Stimulated activated memory B cell treated with anti-CD40 and anti-IgM and Interleukin-4, amounts not matched to agents 10 μg/mL and 1 μg/mL and 100 μg/mL, for 72 hours (primary cell): ENCODE measurements at regions not wholly inside any gene's neighbourhood (a gene's known extent, or its start where the extent isn't known, plus 50 kb on each side); places are given as distances from the start of the nearest gene placed in this dataset.

Experiments
- ATAC-seq: fragments of 150-1000 bp; cut with Tn5 transposase; 2 replicates; pipeline ENCODE4 v1.10.0; 2021
- H3K27ac Mint-ChIP-seq: one replicate; pipeline ENCODE4 v1.8.0; 2022; ENCODE audit warnings: mild to moderate bottlenecking, mixed read lengths
- H3K27me3 Mint-ChIP-seq: one replicate; pipeline ENCODE4 v1.8.0; 2022; ENCODE audit warnings: mixed read lengths
- H3K36me3 Mint-ChIP-seq: one replicate; pipeline ENCODE4 v1.8.0; 2022; ENCODE audit warnings: mixed read lengths
- H3K4me1 Mint-ChIP-seq: one replicate; pipeline ENCODE4 v1.8.0; 2022; ENCODE audit warnings: mixed read lengths
- H3K4me3 Mint-ChIP-seq: one replicate; pipeline ENCODE4 v1.8.0; 2022; ENCODE audit warnings: mild to moderate bottlenecking, moderate library complexity, mixed read lengths
- H3K9me3 Mint-ChIP-seq: one replicate; pipeline ENCODE4 v1.8.0; 2022; ENCODE audit warnings: mixed read lengths

- H3K36me3 Mint-ChIP-seq: no peaks in the 10 kb centered on the region
- no peak overlapping the region for H3K27ac Mint-ChIP-seq
- peak; percentile 24 for ATAC-seq
- H3K4me1 Mint-ChIP-seq: no peaks in the 10 kb centered on the region
- H3K27me3 Mint-ChIP-seq: no peaks in the 10 kb centered on the region
- peaks cover 3% of the 10 kb centered on the region for H3K9me3 Mint-ChIP-seq
- H3K4me3 Mint-ChIP-seq: no peak overlapping the region
Observed at GRCh38 chr9:73680831-73681230, 529.2 kb downstream of the ANXA1 start.

GRCh38 chr9:73682789-73683188 lies 531.1 kb downstream of the ANXA1 start:
- no peak for ATAC-seq
- no peaks in the 10 kb centered on the region for H3K4me1 Mint-ChIP-seq

DNA sequence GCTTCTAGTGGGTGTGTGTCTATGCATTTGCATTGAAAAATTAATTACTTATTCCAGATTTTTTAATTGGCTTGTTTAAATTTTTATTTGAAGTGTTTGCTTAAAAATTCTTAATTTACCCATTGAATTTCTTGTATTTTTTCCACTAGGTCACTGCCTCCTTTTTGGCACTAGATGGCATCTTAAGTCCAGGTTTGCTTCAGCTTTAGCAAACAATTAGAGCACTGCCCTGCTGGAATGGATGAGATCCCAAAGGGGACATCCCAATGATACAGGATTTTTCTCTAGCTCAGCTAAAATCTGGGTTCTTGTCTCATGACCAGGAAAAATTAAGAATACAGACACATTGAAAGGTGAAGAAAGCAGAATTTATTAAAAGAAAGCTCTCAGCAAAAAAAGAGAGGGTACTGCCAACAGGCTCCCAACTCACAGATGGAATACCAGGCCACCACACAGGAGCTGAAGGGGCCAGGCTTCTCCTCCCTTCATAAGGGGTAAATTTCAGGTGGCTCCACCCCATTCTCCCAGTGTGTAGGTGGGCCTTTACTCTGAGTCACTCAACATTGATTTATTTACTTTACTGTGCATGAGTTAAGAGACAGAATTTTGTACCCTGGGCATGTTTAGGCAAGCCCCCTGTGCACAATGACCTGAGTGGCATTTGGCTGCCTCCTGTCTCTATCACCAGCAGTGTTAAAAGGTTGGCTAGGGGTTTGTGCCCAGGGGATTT lies 532.4 kb downstream of the ANXA1 start:
- Mint-ChIP-seq H3K27ac (no peak overlapping the region), H3K4me3 (no peak overlapping the region), H3K9me3 (peaks cover 3% of the 10 kb centered on the region), H3K27me3 (no peaks in the 10 kb centered on the region), H3K4me1 (no peaks in the 10 kb centered on the region), H3K36me3 (no peaks in the 10 kb centered on the region)
- no peak for ATAC-seq

More at GRCh38 chr9:73682789-73683188, 531.1 kb downstream of the ANXA1 start:
- peaks cover 3% of the 10 kb centered on the region for H3K9me3 Mint-ChIP-seq
- H3K27ac Mint-ChIP-seq: no peak overlapping the region
- H3K36me3 Mint-ChIP-seq: no peaks in the 10 kb centered on the region
- no peaks in the 10 kb centered on the region for H3K27me3 Mint-ChIP-seq
- no peak overlapping the region for H3K4me3 Mint-ChIP-seq

DNA sequence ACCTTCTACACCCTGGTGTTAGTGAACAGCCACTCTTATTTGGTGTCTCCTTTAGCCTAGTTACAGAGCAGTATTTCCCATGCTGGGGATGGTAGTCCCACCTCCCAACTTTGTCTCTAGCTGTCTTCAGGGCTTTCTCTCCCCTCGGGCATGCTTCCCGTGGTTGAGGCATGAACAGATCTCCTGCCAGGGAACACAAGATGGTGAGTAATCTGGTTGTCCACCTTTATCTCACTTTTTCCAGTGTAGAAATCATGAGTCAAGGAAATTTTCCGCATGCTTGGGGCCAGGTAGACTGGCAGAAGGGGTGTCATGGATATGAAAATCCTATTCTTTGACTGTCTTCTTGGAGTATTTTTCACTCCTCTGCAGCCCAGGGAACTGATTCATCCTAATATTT lies 532.9 kb downstream of the ANXA1 start:
- H3K27me3 Mint-ChIP-seq: no peaks in the 10 kb centered on the region
- H3K36me3 Mint-ChIP-seq: no peaks in the 10 kb centered on the region
- H3K4me3 Mint-ChIP-seq: no peak overlapping the region
- no peak overlapping the region for H3K27ac Mint-ChIP-seq
- H3K9me3 Mint-ChIP-seq: peaks cover 3% of the 10 kb centered on the region
- no peaks in the 10 kb centered on the region for H3K4me1 Mint-ChIP-seq
- no peak for ATAC-seq

- no peak for ATAC-seq
Observed at GRCh38 chr9:73685786-73686185, 534.1 kb downstream of the ANXA1 start.

GRCh38 chr9:73689051-73689870 lies 537.6 kb downstream of the ANXA1 start:
- no peaks in the 10 kb centered on the region for H3K36me3 Mint-ChIP-seq
- no peak overlapping the region for H3K27ac Mint-ChIP-seq
- no peak for ATAC-seq
- no peaks in the 10 kb centered on the region for H3K4me1 Mint-ChIP-seq
- H3K9me3 Mint-ChIP-seq: no peaks in the 10 kb centered on the region
- no peaks in the 10 kb centered on the region for H3K27me3 Mint-ChIP-seq
- no peak overlapping the region for H3K4me3 Mint-ChIP-seq

More at GRCh38 chr9:73685786-73686185, 534.1 kb downstream of the ANXA1 start:
- no peaks in the 10 kb centered on the region for H3K4me1 Mint-ChIP-seq
- H3K27me3 Mint-ChIP-seq: no peaks in the 10 kb centered on the region
- H3K9me3 Mint-ChIP-seq: peaks cover 3% of the 10 kb centered on the region
- H3K4me3 Mint-ChIP-seq: no peak overlapping the region
- no peaks in the 10 kb centered on the region for H3K36me3 Mint-ChIP-seq
- no peak overlapping the region for H3K27ac Mint-ChIP-seq

DNA sequence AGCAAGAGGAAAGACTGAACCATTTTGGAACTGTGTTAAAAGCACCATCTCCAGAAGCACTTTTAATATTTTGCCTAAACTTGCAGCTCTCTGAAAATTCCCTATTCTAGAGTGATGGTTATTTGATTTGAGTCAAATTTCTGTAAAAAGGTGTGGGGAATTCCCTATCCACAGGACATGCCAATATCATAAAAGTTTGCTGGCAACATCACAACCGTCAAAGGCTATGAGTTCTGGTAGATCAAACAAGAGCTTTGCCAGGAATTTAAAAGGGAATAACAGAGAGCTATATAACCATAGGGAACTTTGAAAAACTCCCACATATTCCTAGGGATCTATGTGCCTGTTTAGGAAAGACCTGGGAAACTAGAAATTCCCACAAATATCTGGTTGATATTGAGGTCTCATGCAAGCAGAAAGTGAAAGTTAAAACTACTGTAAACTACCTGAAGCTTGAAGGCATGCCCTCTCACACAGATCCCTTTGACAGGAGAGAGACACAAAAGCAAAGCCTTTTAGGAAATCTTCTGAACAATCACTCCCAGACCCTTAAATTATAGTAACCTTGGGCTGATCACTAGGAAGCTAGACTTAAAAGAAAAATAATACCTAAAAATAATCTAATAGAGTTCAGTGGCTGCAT lies 549.9 kb downstream of the ANXA1 start:
- Mint-ChIP-seq H3K36me3 (no peaks in the 10 kb centered on the region), H3K4me3 (no peak overlapping the region), H3K9me3 (peaks cover 2% of the 10 kb centered on the region), H3K27me3 (no peaks in the 10 kb centered on the region), H3K27ac (no peak overlapping the region), H3K4me1 (no peaks in the 10 kb centered on the region)
- no peak for ATAC-seq

- Mint-ChIP-seq H3K9me3 (no peaks in the 10 kb centered on the region), H3K27ac (no peak overlapping the region), H3K27me3 (no peaks in the 10 kb centered on the region), H3K4me3 (no peak overlapping the region), H3K36me3 (no peaks in the 10 kb centered on the region), H3K4me1 (no peaks in the 10 kb centered on the region)
- ATAC-seq: no peak
Observed at GRCh38 chr9:73714294-73714693, 562.6 kb downstream of the ANXA1 start.

DNA sequence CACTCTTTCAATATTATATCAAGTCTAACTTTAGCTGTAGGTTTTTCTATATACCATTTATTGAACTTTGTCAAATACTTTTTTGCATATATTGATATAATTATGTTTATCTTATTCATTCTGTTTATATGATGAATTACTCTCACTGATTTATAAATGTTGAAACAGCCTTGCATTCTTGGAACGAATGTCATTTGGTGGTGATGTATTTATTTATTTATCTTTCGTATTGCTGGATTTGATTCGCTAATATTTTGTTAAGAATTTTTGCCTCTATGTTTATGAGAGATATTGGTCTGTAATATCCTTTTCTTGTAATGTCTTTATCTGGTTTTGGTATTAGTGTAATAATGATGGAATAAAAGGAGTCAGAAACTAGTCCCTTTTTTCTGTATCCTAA lies 563.9 kb downstream of the ANXA1 start:
- Mint-ChIP-seq H3K9me3 (no peaks in the 10 kb centered on the region), H3K36me3 (no peaks in the 10 kb centered on the region), H3K27ac (no peak overlapping the region), H3K4me3 (no peak overlapping the region), H3K27me3 (no peaks in the 10 kb centered on the region), H3K4me1 (no peaks in the 10 kb centered on the region)
- no peak for ATAC-seq

DNA sequence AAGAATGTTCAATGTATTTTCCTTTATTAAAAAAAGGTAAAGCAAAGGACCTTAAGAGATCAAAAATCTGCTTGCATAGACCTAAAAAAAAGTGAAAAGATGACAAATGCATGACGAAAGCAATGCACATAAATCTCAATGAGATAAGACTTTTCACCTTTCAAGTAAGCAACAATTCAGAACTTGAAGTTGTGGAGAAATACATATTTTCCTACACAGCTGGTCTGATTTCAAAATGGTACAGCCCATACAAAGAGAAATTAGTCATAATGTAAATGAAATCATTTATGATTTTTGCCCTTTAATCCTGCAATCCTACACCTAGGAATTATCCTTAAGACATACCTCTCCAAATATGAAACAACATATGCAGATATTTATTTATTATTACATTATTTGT lies 568.0 kb downstream of the ANXA1 start:
- Mint-ChIP-seq H3K4me3 (no peak overlapping the region), H3K27ac (no peak overlapping the region), H3K4me1 (no peaks in the 10 kb centered on the region), H3K27me3 (no peaks in the 10 kb centered on the region), H3K36me3 (no peaks in the 10 kb centered on the region), H3K9me3 (peaks cover 3% of the 10 kb centered on the region)
- ATAC-seq: no peak

DNA sequence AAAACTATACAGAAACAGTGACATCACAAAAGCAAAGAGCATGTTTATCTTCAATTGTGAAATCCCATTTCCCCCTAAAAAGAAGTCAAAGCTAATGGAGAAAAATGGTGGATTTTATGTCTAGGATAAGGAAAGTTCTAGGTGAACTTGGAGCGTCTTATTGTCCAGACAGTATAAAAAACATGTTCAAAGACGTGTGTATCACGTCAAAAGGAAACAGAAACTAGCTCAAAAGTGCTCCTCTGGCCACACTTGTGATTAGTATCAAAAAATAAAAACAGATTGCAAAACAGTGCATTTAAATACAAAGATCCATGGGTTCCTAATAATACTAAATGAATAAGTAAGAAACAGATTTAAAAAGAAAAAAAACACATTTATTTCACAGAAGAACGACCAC lies 568.9 kb downstream of the ANXA1 start:
- no peaks in the 10 kb centered on the region for H3K27me3 Mint-ChIP-seq
- H3K9me3 Mint-ChIP-seq: peaks cover 3% of the 10 kb centered on the region
- no peak overlapping the region for H3K4me3 Mint-ChIP-seq
- no peaks in the 10 kb centered on the region for H3K4me1 Mint-ChIP-seq
- no peak overlapping the region for H3K27ac Mint-ChIP-seq
- H3K36me3 Mint-ChIP-seq: no peaks in the 10 kb centered on the region
- ATAC-seq: no peak

- no peak overlapping the region for H3K27ac Mint-ChIP-seq
- no peaks in the 10 kb centered on the region for H3K4me1 Mint-ChIP-seq
- no peak overlapping the region for H3K4me3 Mint-ChIP-seq
- no peak for ATAC-seq
- H3K9me3 Mint-ChIP-seq: peaks cover 4% of the 10 kb centered on the region
- no peaks in the 10 kb centered on the region for H3K36me3 Mint-ChIP-seq
- H3K27me3 Mint-ChIP-seq: no peaks in the 10 kb centered on the region
Observed at GRCh38 chr9:73736270-73736669, 584.6 kb downstream of the ANXA1 start.

GRCh38 chr9:73738741-73739530 lies 587.3 kb downstream of the ANXA1 start:
- Mint-ChIP-seq H3K4me1 (no peaks in the 10 kb centered on the region), H3K9me3 (peaks cover 2% of the 10 kb centered on the region), H3K4me3 (no peak overlapping the region), H3K36me3 (no peaks in the 10 kb centered on the region), H3K27ac (no peak overlapping the region), H3K27me3 (no peaks in the 10 kb centered on the region)
- no peak for ATAC-seq

GRCh38 chr9:73741316-73741715 lies 589.7 kb downstream of the ANXA1 start:
- Mint-ChIP-seq H3K9me3 (peaks cover 2% of the 10 kb centered on the region), H3K4me3 (no peak overlapping the region), H3K27ac (no peak overlapping the region), H3K4me1 (no peaks in the 10 kb centered on the region), H3K36me3 (no peaks in the 10 kb centered on the region), H3K27me3 (no peaks in the 10 kb centered on the region)
- ATAC-seq: no peak

- Mint-ChIP-seq H3K27me3 (no peaks in the 10 kb centered on the region), H3K27ac (no peak overlapping the region), H3K36me3 (no peaks in the 10 kb centered on the region), H3K4me1 (no peaks in the 10 kb centered on the region), H3K9me3 (peaks cover 2% of the 10 kb centered on the region), H3K4me3 (no peak overlapping the region)
- no peak for ATAC-seq
Observed at GRCh38 chr9:73742412-73742811, 590.7 kb downstream of the ANXA1 start.
